Stimulated activated naive B cell treated with anti-CD40 and anti-IgM and Interleukin-4, amounts not matched to agents 10 μg/mL and 1 μg/mL and 100 μg/mL, for 72 hours (primary cell): ENCODE measurements at regions not wholly inside any gene's neighbourhood (a gene's known extent, or its start where the extent isn't known, plus 50 kb on each side); places are given as distances from the start of the nearest gene placed in this dataset.

Source experiments
- ATAC-seq, 2 donors: fragments of 150-1000 bp; cut with Tn5 transposase; replicated peaks; 2 replicates each; pipeline ENCODE4 v1.10.0; 2021; ENCODE audit warnings: moderate library complexity in 1 of 2
- DNase-seq: peaks from one replicate; pipeline ENCODE4 v3.0.0; 2021
- H3K27ac Mint-ChIP-seq: one replicate; pipeline ENCODE4 v1.8.0; 2022; ENCODE audit warnings: mild to moderate bottlenecking, mixed read lengths
- H3K27me3 Mint-ChIP-seq, 2 donors: one replicate each; pipeline ENCODE4 v1.8.0; 2022; ENCODE audit warnings: mixed read lengths in 2 of 2
- H3K36me3 Mint-ChIP-seq, 2 donors: one replicate each; pipeline ENCODE4 v1.8.0; 2022; ENCODE audit warnings: mixed read lengths in 2 of 2, mild to moderate bottlenecking in 1 of 2
- H3K4me1 Mint-ChIP-seq, 2 donors: one replicate each; pipeline ENCODE4 v1.8.0; 2022; ENCODE audit warnings: mixed read lengths in 2 of 2, mild to moderate bottlenecking in 1 of 2
- H3K4me3 Mint-ChIP-seq, 2 donors: one replicate each; pipeline ENCODE4 v1.8.0; 2022; ENCODE audit warnings: mild to moderate bottlenecking in 2 of 2, mixed read lengths in 2 of 2, moderate library complexity in 1 of 2
- H3K9me3 Mint-ChIP-seq, 2 donors: one replicate each; pipeline ENCODE4 v1.8.0; 2022; ENCODE audit warnings: mixed read lengths in 2 of 2, mild to moderate bottlenecking in 1 of 2

DNA sequence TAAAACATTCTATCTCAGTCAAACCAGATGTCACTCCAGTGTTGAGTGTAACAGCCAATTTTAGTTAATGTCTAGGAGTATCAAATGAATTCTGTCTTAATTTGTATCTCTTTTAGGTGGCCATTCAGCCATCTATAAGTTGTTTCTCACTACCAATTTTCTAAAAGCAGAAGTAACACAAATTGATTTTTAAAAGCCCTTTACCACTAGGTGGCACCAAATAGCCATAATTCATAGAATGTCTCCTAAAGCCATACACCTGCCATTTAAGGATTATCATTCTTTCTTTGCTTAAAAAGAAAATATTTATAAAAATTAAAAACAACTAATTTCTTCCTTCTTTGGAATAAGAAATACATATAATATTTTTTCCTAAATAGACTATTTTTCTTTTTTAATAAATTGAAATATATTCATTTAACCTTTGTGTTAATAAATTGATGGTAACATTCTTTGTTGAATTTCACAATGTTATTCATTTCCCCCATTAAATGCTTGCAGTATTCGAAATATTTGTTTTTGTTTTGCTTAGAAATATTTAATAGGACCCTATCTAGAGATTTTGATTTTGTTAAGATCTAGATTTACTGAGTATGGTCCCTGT, 107.8 kb upstream of the PPP1R3A start:
- H3K27me3 Mint-ChIP-seq = no peaks in the 10 kb centered on the region
- no peak overlapping the region for H3K4me3 Mint-ChIP-seq
- no peak for DNase-seq
- peak; percentile 64 to 66 for ATAC-seq
- H3K36me3 Mint-ChIP-seq = no peaks in the 10 kb centered on the region
- no peaks in the 10 kb centered on the region for H3K4me1 Mint-ChIP-seq
- no peak overlapping the region for H3K27ac Mint-ChIP-seq
- H3K9me3 Mint-ChIP-seq = no peaks in the 10 kb centered on the region

DNA sequence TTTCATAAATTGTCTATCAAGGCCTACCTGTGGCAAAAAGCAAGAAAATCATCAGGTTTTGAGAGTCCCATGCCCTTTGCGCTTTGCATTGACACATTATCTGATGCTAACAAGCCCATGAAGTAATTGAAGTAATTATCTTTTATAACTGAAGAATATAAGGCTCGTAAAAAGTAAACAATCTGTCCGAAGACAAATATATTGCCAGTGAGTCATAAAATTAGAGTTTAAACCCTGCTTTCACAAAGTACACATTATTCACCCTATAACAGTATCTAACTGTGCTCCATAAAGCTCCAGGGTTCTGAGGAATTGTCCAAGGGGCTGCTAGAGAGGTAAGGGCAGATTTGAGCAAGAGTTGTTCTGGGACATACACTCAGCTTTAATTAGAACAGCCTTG, 102.3 kb upstream of the PPP1R3A start:
- H3K27me3 Mint-ChIP-seq = peaks cover 0 to 4% of the 10 kb centered on the region in 2 donors
- H3K27ac Mint-ChIP-seq = no peak overlapping the region

DNA sequence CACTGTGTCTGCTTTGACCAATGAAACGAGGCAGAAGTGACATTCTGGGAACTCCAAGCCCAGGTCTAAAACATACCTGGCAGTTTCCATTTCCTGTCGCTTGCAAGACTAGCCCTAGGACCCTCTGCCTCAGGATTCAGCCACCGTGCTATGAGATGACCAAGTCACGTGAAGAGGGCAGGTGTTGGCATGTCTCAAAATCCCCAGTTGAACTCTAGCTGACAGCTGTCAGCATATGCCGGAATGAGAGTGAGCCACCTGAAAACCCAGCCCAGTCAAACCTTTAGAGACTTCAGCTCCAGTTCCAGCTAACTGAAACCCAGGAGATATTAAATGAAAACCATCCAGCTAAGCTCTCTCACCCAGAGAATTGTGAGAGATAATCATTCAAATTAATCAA, 89.9 kb upstream of the PPP1R3A start:
- peaks cover 2 to 4% of the 10 kb centered on the region in 2 donors for H3K9me3 Mint-ChIP-seq
- no peak overlapping the region for H3K27ac Mint-ChIP-seq
- peaks cover 0 to 4% of the 10 kb centered on the region in 2 donors for H3K27me3 Mint-ChIP-seq
- no peaks in the 10 kb centered on the region for H3K36me3 Mint-ChIP-seq
- no peak overlapping the region for H3K4me3 Mint-ChIP-seq
- ATAC-seq (no peak), DNase-seq (no peak)
- no peaks in the 10 kb centered on the region for H3K4me1 Mint-ChIP-seq

More for the DNA sequence above, 102.3 kb upstream of the PPP1R3A start:
- Mint-ChIP-seq H3K36me3 (no peaks in the 10 kb centered on the region), H3K4me3 (no peak overlapping the region), H3K9me3 (no peaks in the 10 kb centered on the region), H3K4me1 (no peaks in the 10 kb centered on the region)
- no peak for DNase-seq
- no peak for ATAC-seq

DNA sequence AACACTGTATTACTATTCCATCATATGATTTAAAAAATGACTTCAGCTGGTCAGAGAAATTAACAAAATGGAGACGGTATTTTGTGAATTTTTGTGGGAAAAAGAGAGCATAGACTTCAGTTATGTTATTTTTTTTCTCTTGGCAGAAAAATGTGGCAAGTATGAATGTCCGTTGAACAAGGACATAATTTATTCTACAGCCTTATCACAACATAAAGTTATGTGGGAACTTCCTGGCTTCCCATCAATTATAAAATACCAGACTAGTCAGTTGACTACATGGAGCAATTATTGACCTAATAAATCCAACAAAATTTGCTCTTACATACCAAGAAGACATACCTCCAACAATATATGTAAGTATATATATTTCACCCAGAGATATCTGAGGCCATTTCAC, 88.6 kb upstream of the PPP1R3A start:
- ATAC-seq = no peak
- no peaks in the 10 kb centered on the region for H3K4me1 Mint-ChIP-seq

DNA sequence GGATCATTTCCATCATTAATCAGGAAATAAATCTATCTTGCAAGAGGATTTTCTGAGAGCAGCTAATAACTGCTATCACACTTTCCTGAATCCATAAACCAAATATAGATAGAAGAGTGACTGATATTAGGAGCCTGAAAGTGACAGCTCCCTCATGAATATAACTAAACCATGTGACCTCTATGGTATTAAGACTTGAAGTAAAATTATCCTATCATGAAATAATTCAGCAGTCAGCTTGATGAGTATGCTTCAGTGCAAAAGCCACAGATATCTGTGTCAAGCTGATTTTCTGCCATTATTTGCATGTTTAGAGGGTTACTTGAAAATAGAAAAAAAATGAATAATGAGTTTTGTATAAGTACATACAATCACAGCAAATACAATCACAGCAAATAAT, 80.1 kb upstream of the PPP1R3A start:
- no peaks in the 10 kb centered on the region for H3K36me3 Mint-ChIP-seq
- H3K4me1 Mint-ChIP-seq = no peaks in the 10 kb centered on the region
- H3K9me3 Mint-ChIP-seq = peaks cover 8 to 15% of the 10 kb centered on the region in 2 donors
- H3K4me3 Mint-ChIP-seq = no peak overlapping the region
- no peak for DNase-seq
- H3K27me3 Mint-ChIP-seq = peaks cover 0 to 3% of the 10 kb centered on the region in 2 donors
- ATAC-seq = no peak
- H3K27ac Mint-ChIP-seq = no peak overlapping the region

More for the DNA sequence above, 88.6 kb upstream of the PPP1R3A start:
- no peaks in the 10 kb centered on the region for H3K36me3 Mint-ChIP-seq
- no peak for DNase-seq
- H3K9me3 Mint-ChIP-seq = peaks cover 4 to 6% of the 10 kb centered on the region in 2 donors
- no peak overlapping the region for H3K4me3 Mint-ChIP-seq
- no peak overlapping the region for H3K27ac Mint-ChIP-seq
- H3K27me3 Mint-ChIP-seq = peaks cover 0 to 4% of the 10 kb centered on the region in 2 donors

DNA sequence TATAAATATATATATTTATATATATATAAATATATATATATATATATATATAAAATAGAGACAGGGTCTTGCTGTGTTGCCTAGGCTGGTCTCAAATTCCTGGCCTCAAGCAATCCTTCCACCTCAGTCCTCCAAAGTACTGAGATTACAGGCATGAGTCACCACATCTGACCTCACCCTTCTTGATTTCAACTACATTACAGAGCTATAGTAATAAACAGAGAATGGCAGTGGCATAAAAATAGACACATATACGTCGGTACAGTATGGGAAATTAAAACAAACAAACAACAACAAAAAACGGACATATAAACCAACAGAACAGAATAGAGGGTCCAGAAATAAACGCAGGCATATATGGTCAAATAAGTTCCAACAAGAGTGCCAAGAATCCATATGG, 77.6 kb upstream of the PPP1R3A start:
- Mint-ChIP-seq H3K36me3 (no peaks in the 10 kb centered on the region), H3K4me1 (no peaks in the 10 kb centered on the region), H3K27ac (no peak overlapping the region), H3K27me3 (peaks cover 0 to 3% of the 10 kb centered on the region in 2 donors), H3K9me3 (peaks cover 0 to 5% of the 10 kb centered on the region in 2 donors), H3K4me3 (no peak overlapping the region)
- DNase-seq = no peak
- ATAC-seq = no peak

DNA sequence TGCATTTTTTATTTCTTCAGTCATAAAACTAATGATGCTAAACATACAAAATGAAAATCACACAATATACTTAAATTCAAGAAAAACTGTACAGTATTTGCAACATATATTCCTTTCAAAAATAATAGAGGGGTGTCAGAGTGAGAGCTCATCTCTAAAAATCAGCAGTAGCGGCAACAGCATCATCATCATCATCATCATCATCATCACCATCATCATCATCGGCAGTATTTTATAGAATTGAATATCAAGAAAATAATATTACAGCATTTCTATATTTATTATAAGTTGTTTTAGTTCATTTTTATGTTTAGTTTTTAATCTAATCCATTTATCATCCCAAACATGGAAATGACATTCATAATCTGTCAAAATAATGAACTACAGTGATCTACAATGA, 67.4 kb upstream of the PPP1R3A start:
- Mint-ChIP-seq H3K27me3 (peaks cover 0 to 8% of the 10 kb centered on the region in 2 donors), H3K36me3 (no peaks in the 10 kb centered on the region), H3K4me1 (no peaks in the 10 kb centered on the region), H3K4me3 (no peak overlapping the region), H3K9me3 (no peaks in the 10 kb centered on the region), H3K27ac (no peak overlapping the region)
- no peak for ATAC-seq
- DNase-seq = no peak

DNA sequence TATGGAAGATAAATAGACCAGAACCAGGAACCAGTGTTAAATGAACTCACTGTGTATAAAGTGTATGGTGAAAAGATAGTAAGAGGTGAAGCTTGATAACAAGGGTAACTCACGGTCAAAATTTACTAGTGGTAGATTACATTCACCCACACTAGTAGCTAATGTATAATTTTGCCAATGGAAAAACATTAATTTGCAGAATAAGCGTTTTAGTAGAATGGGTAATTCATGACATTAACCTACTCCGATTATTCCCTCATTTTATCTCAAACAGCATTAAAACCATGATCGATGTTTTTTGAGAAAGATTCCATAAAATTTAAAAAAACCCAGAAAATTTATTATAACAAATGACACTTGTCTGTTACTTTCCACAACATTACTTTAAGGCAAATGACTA, 57.7 kb upstream of the PPP1R3A start:
- no peaks in the 10 kb centered on the region for H3K4me1 Mint-ChIP-seq
- H3K4me3 Mint-ChIP-seq = no peak overlapping the region
- H3K27me3 Mint-ChIP-seq = no peaks in the 10 kb centered on the region
- DNase-seq = no peak
- no peak overlapping the region for H3K27ac Mint-ChIP-seq
- no peaks in the 10 kb centered on the region for H3K9me3 Mint-ChIP-seq
- no peak for ATAC-seq
- H3K36me3 Mint-ChIP-seq = no peaks in the 10 kb centered on the region

DNA sequence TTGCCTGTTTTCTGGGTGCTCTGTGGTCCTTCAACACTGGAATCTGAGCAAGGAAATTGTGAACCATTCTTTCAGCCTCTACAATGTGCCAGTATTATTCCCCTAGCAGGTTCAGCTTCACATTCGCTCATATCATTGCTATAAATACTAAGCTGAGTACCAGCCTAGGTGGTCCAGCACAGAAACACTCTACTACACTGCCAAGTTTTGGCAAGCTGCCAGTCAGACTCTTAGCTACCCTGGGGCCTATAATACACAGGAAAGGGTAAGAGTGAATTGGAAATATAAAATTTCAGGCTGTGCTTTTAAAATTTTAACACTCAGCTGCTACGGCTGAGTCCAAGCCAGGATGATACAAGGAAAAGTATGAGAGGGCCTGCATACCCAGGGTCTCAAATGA, 49.9 kb upstream of the PPP1R3A start:
- Mint-ChIP-seq H3K4me3 (no peak overlapping the region), H3K9me3 (peaks cover 0 to 1% of the 10 kb centered on the region in 2 donors), H3K27ac (no peak overlapping the region), H3K4me1 (no peaks in the 10 kb centered on the region), H3K27me3 (no peaks in the 10 kb centered on the region), H3K36me3 (no peaks in the 10 kb centered on the region)
- ATAC-seq = no peak
- DNase-seq = no peak
